ENCODE measurements at regions not wholly inside any gene's neighbourhood (a gene's known extent, or its start where the extent isn't known, plus 50 kb on each side); places are given as distances from the start of the nearest gene placed in this dataset.

GRCh38 chr13:99093997-99094396 is 106.7 kb upstream of the UBAC2 start:
- no peak for TF ChIP-seq CTCF (conservative IDR thresholded peaks at IDR 0.05; ENCODE audit: low read depth, low read length)
- no peak for TF ChIP-seq POLR2A (IDR thresholded peaks at IDR 0.05; ENCODE audit: low read depth, low read length)
- no peak for TF ChIP-seq ELK1 (IDR thresholded peaks at IDR 0.05; ENCODE audit: borderline replicate concordance, low read depth, low read length)
- TF ChIP-seq MAFK (IDR thresholded peaks at IDR 0.05; ENCODE audit: low read depth, low read length), result no peak
- TF ChIP-seq NFE2L2 (IDR thresholded peaks at IDR 0.05; ENCODE audit: low read depth, low read length), result no peak
- TF ChIP-seq BHLHE40 (IDR thresholded peaks at IDR 0.05; ENCODE audit: low read depth, low read length), result no peak
- no peak for TF ChIP-seq RAD21 (IDR thresholded peaks at IDR 0.05; ENCODE audit: low read length)
- TF ChIP-seq CEBPB (IDR thresholded peaks at IDR 0.05; ENCODE audit: low read depth, low read length), result no peak
- no peak for TF ChIP-seq MAZ (IDR thresholded peaks at IDR 0.05; ENCODE audit: borderline replicate concordance, low read depth, low read length)
- TF ChIP-seq FOS (IDR thresholded peaks at IDR 0.05; ENCODE audit: low read depth, low read length), result no peak
- no peak for TF ChIP-seq USF2 (IDR thresholded peaks at IDR 0.05; ENCODE audit: low read depth, low read length)
- no peak for TF ChIP-seq RFX5 (IDR thresholded peaks at IDR 0.05; ENCODE audit: low read depth, low read length)
- no peak for TF ChIP-seq CHD1 (IDR thresholded peaks at IDR 0.05; ENCODE audit: low read depth, low read length)
- TF ChIP-seq SMC3 (IDR thresholded peaks at IDR 0.05; ENCODE audit: low read depth, low read length), result no peak
